ENCODE measurements at regions not wholly inside any gene's neighbourhood (a gene's known extent, or its start where the extent isn't known, plus 50 kb on each side); places are given as distances from the start of the nearest gene placed in this dataset.
A peak's percentile ranks its signal among the peaks of the same experiment; 100 is the strongest.

DNA sequence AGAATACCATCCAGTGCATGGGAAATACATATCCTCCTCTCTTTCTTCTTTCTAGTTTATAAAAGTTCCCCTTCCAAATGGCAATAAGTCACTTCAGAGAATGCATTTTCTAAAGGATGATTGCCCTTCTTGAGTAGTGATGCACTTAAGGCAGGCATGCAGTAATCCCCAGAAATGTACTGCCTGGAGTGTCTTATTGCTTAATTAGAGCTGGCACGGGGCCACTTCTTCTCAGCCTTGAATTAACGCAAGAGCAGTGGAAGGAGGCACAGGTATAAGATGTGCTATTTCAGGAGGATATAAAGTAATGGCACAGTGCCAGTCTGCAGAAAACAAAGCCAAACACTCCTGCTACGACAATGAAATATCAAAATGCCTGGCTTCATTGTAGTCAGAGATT lies 371.4 kb upstream of the FAM241A start:
- ATAC-seq (no peak), DNase-seq (peak in 2 of 3 donors; percentile 31 to 75)
- TF ChIP-seq, protein P1, sequence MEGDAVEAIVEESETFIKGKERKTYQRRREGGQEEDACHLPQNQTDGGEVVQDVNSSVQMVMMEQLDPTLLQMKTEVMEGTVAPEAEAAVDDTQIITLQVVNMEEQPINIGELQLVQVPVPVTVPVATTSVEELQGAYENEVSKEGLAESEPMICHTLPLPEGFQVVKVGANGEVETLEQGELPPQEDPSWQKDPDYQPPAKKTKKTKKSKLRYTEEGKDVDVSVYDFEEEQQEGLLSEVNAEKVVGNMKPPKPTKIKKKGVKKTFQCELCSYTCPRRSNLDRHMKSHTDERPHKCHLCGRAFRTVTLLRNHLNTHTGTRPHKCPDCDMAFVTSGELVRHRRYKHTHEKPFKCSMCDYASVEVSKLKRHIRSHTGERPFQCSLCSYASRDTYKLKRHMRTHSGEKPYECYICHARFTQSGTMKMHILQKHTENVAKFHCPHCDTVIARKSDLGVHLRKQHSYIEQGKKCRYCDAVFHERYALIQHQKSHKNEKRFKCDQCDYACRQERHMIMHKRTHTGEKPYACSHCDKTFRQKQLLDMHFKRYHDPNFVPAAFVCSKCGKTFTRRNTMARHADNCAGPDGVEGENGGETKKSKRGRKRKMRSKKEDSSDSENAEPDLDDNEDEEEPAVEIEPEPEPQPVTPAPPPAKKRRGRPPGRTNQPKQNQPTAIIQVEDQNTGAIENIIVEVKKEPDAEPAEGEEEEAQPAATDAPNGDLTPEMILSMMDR (IDR thresholded peaks at IDR 0.05) = no peak
- intact Hi-C loops (cut with DNase I, micrococcal nuclease) = no loop called here
- no peaks in the 10 kb centered on the region for H3K36me3 ChIP-seq (ENCODE audit: low read depth)
- no peaks in the 10 kb centered on the region for H3K9me3 ChIP-seq
- H3K4me3 ChIP-seq = no peak overlapping the region
- no peaks in the 10 kb centered on the region for H3K4me1 ChIP-seq (ENCODE audit: low read depth)

DNA sequence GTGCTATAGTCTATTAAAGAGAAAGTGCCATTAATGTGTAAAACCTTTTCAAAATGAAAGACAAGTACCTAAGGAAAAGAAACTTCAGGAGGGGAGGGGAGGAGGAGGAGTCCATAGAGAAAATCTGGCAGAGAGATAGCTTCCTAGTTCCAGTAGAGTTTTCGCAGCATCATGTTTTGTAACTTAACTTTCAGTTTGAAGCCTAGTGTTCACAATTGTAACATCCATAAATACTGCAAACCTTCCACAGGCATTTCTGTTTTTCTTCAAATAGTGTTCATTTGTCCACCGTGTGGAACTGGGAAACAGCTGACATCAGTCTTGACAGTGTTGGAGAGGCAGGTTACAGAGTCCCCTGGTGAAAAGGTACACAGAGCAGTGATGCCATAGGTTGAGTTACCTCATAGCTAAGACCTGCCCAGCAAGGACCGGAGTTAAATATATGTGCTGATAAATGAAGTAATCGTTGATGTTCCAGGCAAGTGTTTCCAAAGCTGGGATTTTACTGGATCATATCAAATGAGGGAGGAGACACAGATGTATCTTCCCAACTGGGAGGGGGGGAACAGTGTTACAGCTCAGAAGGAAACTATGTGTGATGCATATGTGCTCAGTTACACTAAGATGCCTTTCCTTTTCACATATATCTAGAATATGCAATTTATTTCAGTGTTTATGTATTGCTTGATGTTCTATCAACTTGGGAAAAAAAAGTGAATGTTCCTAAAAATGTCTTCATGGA lies 369.5 kb upstream of the FAM241A start:
- DNase-seq = no peak
- ATAC-seq = no peak
- Histone ChIP-seq H3K9me3 (no peaks in the 10 kb centered on the region), H3K36me3 (ENCODE audit: low read depth) (no peaks in the 10 kb centered on the region), H3K4me1 (ENCODE audit: low read depth) (no peaks in the 10 kb centered on the region), H3K4me3 (no peak overlapping the region)
- intact Hi-C loops (cut with DNase I, micrococcal nuclease) = no loop called here
- TF ChIP-seq, protein P1 (IDR thresholded peaks at IDR 0.05) = no peak

DNA sequence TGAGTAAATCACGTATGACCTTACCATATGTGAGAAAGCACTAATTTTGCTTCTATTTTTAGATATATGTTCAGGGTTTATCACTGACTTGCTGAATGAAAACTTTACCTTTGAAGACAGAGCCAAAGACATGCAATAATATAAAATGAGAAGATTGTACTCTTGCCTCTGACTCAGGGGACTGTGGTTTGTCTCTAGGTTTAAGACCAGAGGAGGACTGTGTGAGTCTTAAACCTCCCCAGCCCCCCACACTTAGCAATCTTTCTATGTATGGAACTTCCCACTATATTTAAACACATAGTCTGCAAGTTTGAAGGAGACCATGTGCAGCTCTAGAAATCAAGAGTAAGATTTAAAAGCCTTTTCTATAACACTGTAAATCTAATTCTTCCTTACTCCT lies 368.7 kb upstream of the FAM241A start:
- TF ChIP-seq, protein P1 (IDR thresholded peaks at IDR 0.05) = no peak
- ATAC-seq (no peak), DNase-seq (no peak)
- no peaks in the 10 kb centered on the region for H3K9me3 ChIP-seq
- no peaks in the 10 kb centered on the region for H3K4me1 ChIP-seq (ENCODE audit: low read depth)
- no peaks in the 10 kb centered on the region for H3K36me3 ChIP-seq (ENCODE audit: low read depth)
- no peak overlapping the region for H3K4me3 ChIP-seq
- intact Hi-C loops (cut with DNase I, micrococcal nuclease) = no loop called here

DNA sequence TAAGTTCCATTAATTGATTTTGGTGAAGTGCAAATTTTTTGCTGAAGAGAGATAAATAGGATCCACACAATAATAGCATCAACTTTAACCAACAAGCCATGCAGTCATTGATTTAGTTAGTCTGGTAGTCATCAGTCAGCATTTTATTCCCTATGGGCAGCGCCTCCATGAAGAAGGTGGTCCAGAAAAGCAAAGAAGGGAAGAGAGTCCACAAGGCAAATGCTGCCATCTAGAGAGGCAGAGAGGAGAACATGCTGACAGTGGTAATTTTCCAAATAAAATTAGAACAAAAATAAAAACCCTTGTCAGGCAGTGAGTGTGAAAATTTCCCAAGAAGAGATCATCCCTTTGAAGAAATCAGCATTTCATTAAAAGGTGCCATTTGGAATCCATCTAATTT lies 366.7 kb upstream of the FAM241A start:
- Histone ChIP-seq H3K4me1 (ENCODE audit: low read depth) (no peaks in the 10 kb centered on the region), H3K9me3 (no peaks in the 10 kb centered on the region), H3K4me3 (no peak overlapping the region), H3K36me3 (ENCODE audit: low read depth) (no peaks in the 10 kb centered on the region)
- TF ChIP-seq, protein P1 (IDR thresholded peaks at IDR 0.05) = no peak
- ATAC-seq (no peak), DNase-seq (no peak)
- intact Hi-C loops (cut with DNase I, micrococcal nuclease) = no loop called here

DNA sequence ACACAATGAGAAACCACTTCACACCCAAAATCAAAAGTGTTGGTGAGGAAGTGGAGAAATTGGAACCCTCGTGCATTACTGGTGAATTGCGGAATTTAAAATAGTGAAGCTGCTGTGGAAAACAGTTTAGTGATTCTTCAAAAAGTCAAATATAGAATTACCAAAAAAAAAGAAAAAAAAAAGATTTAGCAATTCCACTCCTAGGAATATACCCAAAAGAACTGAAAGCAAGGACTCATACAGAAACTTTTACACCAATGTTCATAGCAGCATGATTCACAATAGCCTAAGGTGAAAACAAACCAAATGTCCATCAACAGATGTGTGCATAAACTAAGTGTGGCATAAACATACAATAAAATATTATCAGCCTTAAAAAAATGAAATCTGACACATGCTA lies 364.3 kb upstream of the FAM241A start:
- no peaks in the 10 kb centered on the region for H3K36me3 ChIP-seq (ENCODE audit: low read depth)
- no peak overlapping the region for H3K4me3 ChIP-seq
- H3K4me1 ChIP-seq (ENCODE audit: low read depth) = no peaks in the 10 kb centered on the region
- intact Hi-C loops (cut with DNase I, micrococcal nuclease) = no loop called here
- TF ChIP-seq, protein P1 (IDR thresholded peaks at IDR 0.05) = no peak
- ATAC-seq (no peak), DNase-seq (no peak)
- no peaks in the 10 kb centered on the region for H3K9me3 ChIP-seq

DNA sequence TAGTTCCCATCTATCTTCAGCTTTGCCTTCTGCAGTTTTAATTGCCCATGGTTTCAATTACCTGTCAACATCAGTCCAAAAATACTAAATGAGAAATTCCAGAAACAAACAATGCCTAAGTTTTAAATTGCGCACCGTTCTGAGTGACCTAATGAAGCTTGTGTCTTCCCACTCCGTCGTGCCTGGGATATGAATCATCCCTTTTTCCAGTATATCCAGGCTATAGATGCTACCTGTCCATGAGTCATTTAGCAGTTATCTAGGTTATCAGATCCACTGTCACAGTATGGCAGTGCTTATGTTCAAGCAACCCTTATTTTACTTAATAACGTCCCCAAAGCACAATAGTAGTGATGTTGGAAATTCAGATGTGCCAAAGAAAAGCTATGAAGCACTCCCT lies 363.6 kb upstream of the FAM241A start:
- TF ChIP-seq, protein P1 (IDR thresholded peaks at IDR 0.05) = no peak
- no peak for ATAC-seq

More for the DNA sequence above, 363.6 kb upstream of the FAM241A start:
- H3K36me3 ChIP-seq (ENCODE audit: low read depth) = no peaks in the 10 kb centered on the region
- intact Hi-C loops (cut with DNase I, micrococcal nuclease) = no loop called here
- H3K4me3 ChIP-seq = no peak overlapping the region
- no peaks in the 10 kb centered on the region for H3K4me1 ChIP-seq (ENCODE audit: low read depth)
- H3K9me3 ChIP-seq = no peaks in the 10 kb centered on the region
- DNase-seq = no peak

Data from mucosa of descending colon (tissue), 3 donors.